WTC11 (cell line): ENCODE measurements at regions not wholly inside any gene's neighbourhood (a gene's known extent, or its start where the extent isn't known, plus 50 kb on each side); places are given as distances from the start of the nearest gene placed in this dataset.

ENCODE experiments used
- ATAC-seq: fragments of 200-7000 bp; cut with Tn5 transposase; 2 replicates; pipeline ENCODE4 v1.10.0; 2021; ENCODE audit warnings: mild to moderate bottlenecking, moderate library complexity
- CTCF ChIA-PET: fragments of 300-600 bp; sonication (Branson Sonifier 250); formaldehyde crosslinking; loops from one replicate; lab custom pipeline; 2021; ENCODE audit warnings: antibody characterized with exemption; lab: Charles Lee
- POLR2A ChIA-PET: fragments of 350-600 bp; sonication (Branson Sonifier 250); formaldehyde crosslinking; loops from one replicate; lab custom pipeline; 2021; ENCODE audit warnings: antibody characterized with exemption; lab: Charles Lee
- DNase-seq: peaks from one replicate; pipeline ENCODE4 v3.0.0; 2021; ENCODE audit warnings: low spot score
- H3K27ac Mint-ChIP-seq: 2 replicates; pipeline ENCODE4 v1.8.0; 2021; ENCODE audit warnings: mixed read lengths
- H3K27me3 Mint-ChIP-seq: 2 replicates; pipeline ENCODE4 v1.8.0; 2021; ENCODE audit warnings: low read depth, mild to moderate bottlenecking, moderate library complexity, mixed read lengths
- H3K36me3 Mint-ChIP-seq: 2 replicates; pipeline ENCODE4 v1.8.0; 2021; ENCODE audit warnings: mixed read lengths
- H3K4me1 Mint-ChIP-seq: 2 replicates; pipeline ENCODE4 v1.8.0; 2022; ENCODE audit warnings: mixed read lengths
- H3K4me3 Mint-ChIP-seq: 2 replicates; pipeline ENCODE4 v1.8.0; 2021; ENCODE audit warnings: mild to moderate bottlenecking, moderate library complexity, mixed read lengths
- H3K9me3 Mint-ChIP-seq: 2 replicates; pipeline ENCODE4 v1.8.0; 2021; ENCODE audit warnings: mixed read lengths
- ATF1 ChIP-seq: sonication (generic); formaldehyde crosslinking; IDR thresholded peaks from 2 replicates; pipeline ENCODE4 v1.8.1; 2023; ENCODE audit warnings: mild to moderate bottlenecking, moderate library complexity, missing genetic modification reagents
- CBFB ChIP-seq: sonication (generic); formaldehyde crosslinking; IDR thresholded peaks from 2 replicates; pipeline ENCODE4 v1.8.1; 2022; ENCODE audit warnings: mild to moderate bottlenecking, low read depth, missing genetic modification reagents
- ESRRA ChIP-seq: sonication (generic); formaldehyde crosslinking; IDR thresholded peaks from 2 replicates; pipeline ENCODE4 v1.8.1; 2022; ENCODE audit warnings: mild to moderate bottlenecking, missing genetic modification reagents, borderline replicate concordance
- FOXK1 ChIP-seq: sonication (generic); formaldehyde crosslinking; IDR thresholded peaks from 2 replicates; pipeline ENCODE4 v1.8.0; 2022; ENCODE audit warnings: mild to moderate bottlenecking, moderate library complexity, missing genetic modification reagents
- JAZF1 ChIP-seq: fragments of 250-450 bp; sonication (Bioruptor Pico); IDR thresholded peaks from 2 replicates; pipeline ENCODE4 v1.9.0; 2021; ENCODE audit warnings: moderate library complexity, mild to moderate bottlenecking, inconsistent platforms
- KAT7 ChIP-seq: sonication (generic); formaldehyde crosslinking; IDR thresholded peaks from 2 replicates; pipeline ENCODE4 v1.8.1; 2023; ENCODE audit warnings: missing genetic modification reagents, mild to moderate bottlenecking, borderline replicate concordance
- NR3C1 ChIP-seq: sonication (generic); formaldehyde crosslinking; conservative IDR thresholded peaks from 2 replicates; pipeline ENCODE4 v1.8.1; 2023; ENCODE audit warnings: low read depth, mild to moderate bottlenecking, missing genetic modification reagents
- RELA ChIP-seq: sonication (generic); formaldehyde crosslinking; IDR thresholded peaks from 2 replicates; pipeline ENCODE4 v1.8.1; 2022; ENCODE audit warnings: missing genetic modification reagents, mild to moderate bottlenecking, borderline replicate concordance
- SMAD4 ChIP-seq: sonication (generic); formaldehyde crosslinking; IDR thresholded peaks from 2 replicates; pipeline ENCODE4 v1.8.0; 2022; ENCODE audit warnings: mild to moderate bottlenecking, missing genetic modification reagents
- SOX15 ChIP-seq: fragments of 250-450 bp; sonication (Bioruptor Pico); IDR thresholded peaks from 2 replicates; pipeline ENCODE4 v1.9.0; 2021; ENCODE audit warnings: mild to moderate bottlenecking
- ZNF138 ChIP-seq: sonication (generic); formaldehyde crosslinking; conservative IDR thresholded peaks from 2 replicates; pipeline ENCODE4 v1.8.1; 2022; ENCODE audit warnings: mild to moderate bottlenecking, moderate library complexity, missing genetic modification reagents
- ZNF263 ChIP-seq: sonication (generic); formaldehyde crosslinking; IDR thresholded peaks from 2 replicates; pipeline ENCODE4 v1.8.1; 2022; ENCODE audit warnings: low read depth, mild to moderate bottlenecking, moderate library complexity, missing genetic modification reagents
- ZNF423 ChIP-seq: fragments of 250-450 bp; sonication (Bioruptor Pico); IDR thresholded peaks from 2 replicates; pipeline ENCODE4 v2.1.2; 2022; ENCODE audit warnings: mild to moderate bottlenecking, moderate library complexity
- TF ChIP-seq, protein P1 (sequence below): sonication (generic); formaldehyde crosslinking; IDR thresholded peaks from 2 replicates; pipeline ENCODE4 v1.8.1; 2022; ENCODE audit warnings: low read depth, missing genetic modification reagents, borderline replicate concordance
- TF ChIP-seq, protein P2 (sequence below): sonication (generic); formaldehyde crosslinking; IDR thresholded peaks from 2 replicates; pipeline ENCODE4 v1.8.1; 2022; ENCODE audit warnings: mild to moderate bottlenecking, moderate library complexity, missing genetic modification reagents
- TF ChIP-seq, protein P3 (sequence below): fragments of 250-450 bp; sonication (Bioruptor Pico); IDR thresholded peaks from 2 replicates; pipeline ENCODE4 v2.1.2; 2022; ENCODE audit warnings: mild to moderate bottlenecking, moderate library complexity
- TF ChIP-seq, protein P4 (sequence below): sonication (generic); formaldehyde crosslinking; IDR thresholded peaks from 2 replicates; pipeline ENCODE4 v1.8.0; 2022; ENCODE audit warnings: mild to moderate bottlenecking, missing genetic modification reagents
- TF ChIP-seq, protein P5 (sequence below): sonication (generic); formaldehyde crosslinking; IDR thresholded peaks from 2 replicates; pipeline ENCODE4 v1.8.1; 2023; ENCODE audit warnings: mild to moderate bottlenecking, missing genetic modification reagents
- TF ChIP-seq, protein P6 (sequence below): sonication (generic); formaldehyde crosslinking; IDR thresholded peaks from 2 replicates; pipeline ENCODE4 v1.8.0; 2022; ENCODE audit warnings: mild to moderate bottlenecking, missing genetic modification reagents
- TF ChIP-seq, protein P7 (sequence below): fragments of 250-450 bp; sonication (Bioruptor Pico); IDR thresholded peaks from 2 replicates; pipeline ENCODE4 v1.9.0; 2021; ENCODE audit warnings: mild to moderate bottlenecking
- TF ChIP-seq, protein P8 (sequence below): sonication (generic); formaldehyde crosslinking; IDR thresholded peaks from 2 replicates; pipeline ENCODE4 v1.8.1; 2022; ENCODE audit warnings: mild to moderate bottlenecking, missing genetic modification reagents, moderate library complexity, borderline replicate concordance
- TF ChIP-seq, protein P9 (sequence below): fragments of 250-450 bp; sonication (Bioruptor Pico); IDR thresholded peaks from 2 replicates; pipeline ENCODE4 v1.9.0; 2021; ENCODE audit warnings: moderate library complexity, mild to moderate bottlenecking, inconsistent platforms, borderline replicate concordance

DNA sequence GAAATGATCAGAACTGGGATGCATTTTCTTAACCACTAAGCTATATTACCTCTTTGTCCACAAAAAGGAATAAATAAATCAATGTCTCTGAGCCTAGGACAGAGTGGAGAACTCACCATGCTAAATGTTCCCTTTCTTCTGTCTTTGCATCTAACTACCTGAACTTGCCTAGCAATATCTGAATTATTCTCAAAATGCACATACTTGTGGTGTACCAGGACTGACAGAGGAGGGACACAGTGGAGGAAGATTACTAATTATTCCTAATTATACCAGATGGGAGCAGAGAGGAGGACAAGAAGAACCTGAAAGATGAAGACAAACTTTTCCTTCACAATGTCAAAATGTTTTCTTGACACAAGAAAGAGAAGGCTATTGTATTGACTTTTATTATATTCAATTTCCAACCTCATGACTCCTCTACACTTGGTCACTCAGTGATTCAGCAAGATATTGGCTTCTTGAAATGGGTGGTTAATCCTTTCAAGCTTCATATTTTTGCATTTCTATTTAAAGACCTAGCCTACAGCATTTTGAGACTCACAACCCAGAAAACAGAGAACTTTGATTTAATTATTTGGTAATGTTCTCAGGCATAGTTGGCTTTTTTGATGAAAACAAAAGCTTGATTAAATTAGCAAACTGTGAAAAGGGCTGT is 117.2 kb upstream of the LRFN5 start:
- Mint-ChIP-seq H3K4me1 (0 out of 2 replicates have a peak, but pooled peaks cover 5% of the 10 kb centered on the region), H3K27ac (no peak overlapping the region), H3K27me3 (no peaks in the 10 kb centered on the region), H3K4me3 (no peak overlapping the region), H3K36me3 (no peaks in the 10 kb centered on the region), H3K9me3 (peaks cover 6% of the 10 kb centered on the region)
- DNase-seq: no peak
- ChIA-PET POLR2A (no interaction called here), CTCF (no interaction called here)
- ATAC-seq: no peak
- TF ChIP-seq CBFB (CRISPR knock-in tag) (no peak), KAT7 (CRISPR knock-in tag) (no peak), ZNF423 (CRISPR knock-in tag) (no peak), JAZF1 (CRISPR knock-in tag) (no peak), SMAD4 (CRISPR knock-in tag) (no peak), ZNF263 (CRISPR knock-in tag) (no peak), ATF1 (CRISPR knock-in tag) (no peak), FOXK1 (CRISPR knock-in tag) (no peak), ZNF138 (CRISPR knock-in tag) (no peak), SOX15 (no peak), ESRRA (CRISPR knock-in tag) (no peak)
- TF ChIP-seq, protein P1, sequence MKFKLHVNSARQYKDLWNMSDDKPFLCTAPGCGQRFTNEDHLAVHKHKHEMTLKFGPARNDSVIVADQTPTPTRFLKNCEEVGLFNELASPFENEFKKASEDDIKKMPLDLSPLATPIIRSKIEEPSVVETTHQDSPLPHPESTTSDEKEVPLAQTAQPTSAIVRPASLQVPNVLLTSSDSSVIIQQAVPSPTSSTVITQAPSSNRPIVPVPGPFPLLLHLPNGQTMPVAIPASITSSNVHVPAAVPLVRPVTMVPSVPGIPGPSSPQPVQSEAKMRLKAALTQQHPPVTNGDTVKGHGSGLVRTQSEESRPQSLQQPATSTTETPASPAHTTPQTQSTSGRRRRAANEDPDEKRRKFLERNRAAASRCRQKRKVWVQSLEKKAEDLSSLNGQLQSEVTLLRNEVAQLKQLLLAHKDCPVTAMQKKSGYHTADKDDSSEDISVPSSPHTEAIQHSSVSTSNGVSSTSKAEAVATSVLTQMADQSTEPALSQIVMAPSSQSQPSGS (CRISPR knock-in tag): no peak
- TF ChIP-seq, protein P2, sequence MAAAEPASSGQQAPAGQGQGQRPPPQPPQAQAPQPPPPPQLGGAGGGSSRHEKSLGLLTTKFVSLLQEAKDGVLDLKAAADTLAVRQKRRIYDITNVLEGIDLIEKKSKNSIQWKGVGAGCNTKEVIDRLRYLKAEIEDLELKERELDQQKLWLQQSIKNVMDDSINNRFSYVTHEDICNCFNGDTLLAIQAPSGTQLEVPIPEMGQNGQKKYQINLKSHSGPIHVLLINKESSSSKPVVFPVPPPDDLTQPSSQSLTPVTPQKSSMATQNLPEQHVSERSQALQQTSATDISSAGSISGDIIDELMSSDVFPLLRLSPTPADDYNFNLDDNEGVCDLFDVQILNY: no peak
- TF ChIP-seq, protein P3, sequence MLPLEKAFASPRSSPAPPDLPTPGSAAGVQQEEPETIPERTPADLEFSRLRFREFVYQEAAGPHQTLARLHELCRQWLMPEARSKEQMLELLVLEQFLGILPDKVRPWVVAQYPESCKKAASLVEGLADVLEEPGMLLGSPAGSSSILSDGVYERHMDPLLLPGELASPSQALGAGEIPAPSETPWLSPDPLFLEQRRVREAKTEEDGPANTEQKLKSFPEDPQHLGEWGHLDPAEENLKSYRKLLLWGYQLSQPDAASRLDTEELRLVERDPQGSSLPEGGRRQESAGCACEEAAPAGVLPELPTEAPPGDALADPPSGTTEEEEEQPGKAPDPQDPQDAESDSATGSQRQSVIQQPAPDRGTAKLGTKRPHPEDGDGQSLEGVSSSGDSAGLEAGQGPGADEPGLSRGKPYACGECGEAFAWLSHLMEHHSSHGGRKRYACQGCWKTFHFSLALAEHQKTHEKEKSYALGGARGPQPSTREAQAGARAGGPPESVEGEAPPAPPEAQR (CRISPR knock-in tag): no peak
- TF ChIP-seq, protein P4, sequence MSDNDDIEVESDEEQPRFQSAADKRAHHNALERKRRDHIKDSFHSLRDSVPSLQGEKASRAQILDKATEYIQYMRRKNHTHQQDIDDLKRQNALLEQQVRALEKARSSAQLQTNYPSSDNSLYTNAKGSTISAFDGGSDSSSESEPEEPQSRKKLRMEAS (CRISPR knock-in tag): no peak
- TF ChIP-seq, protein P5, sequence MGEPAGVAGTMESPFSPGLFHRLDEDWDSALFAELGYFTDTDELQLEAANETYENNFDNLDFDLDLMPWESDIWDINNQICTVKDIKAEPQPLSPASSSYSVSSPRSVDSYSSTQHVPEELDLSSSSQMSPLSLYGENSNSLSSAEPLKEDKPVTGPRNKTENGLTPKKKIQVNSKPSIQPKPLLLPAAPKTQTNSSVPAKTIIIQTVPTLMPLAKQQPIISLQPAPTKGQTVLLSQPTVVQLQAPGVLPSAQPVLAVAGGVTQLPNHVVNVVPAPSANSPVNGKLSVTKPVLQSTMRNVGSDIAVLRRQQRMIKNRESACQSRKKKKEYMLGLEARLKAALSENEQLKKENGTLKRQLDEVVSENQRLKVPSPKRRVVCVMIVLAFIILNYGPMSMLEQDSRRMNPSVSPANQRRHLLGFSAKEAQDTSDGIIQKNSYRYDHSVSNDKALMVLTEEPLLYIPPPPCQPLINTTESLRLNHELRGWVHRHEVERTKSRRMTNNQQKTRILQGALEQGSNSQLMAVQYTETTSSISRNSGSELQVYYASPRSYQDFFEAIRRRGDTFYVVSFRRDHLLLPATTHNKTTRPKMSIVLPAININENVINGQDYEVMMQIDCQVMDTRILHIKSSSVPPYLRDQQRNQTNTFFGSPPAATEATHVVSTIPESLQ (CRISPR knock-in tag): no peak

DNA sequence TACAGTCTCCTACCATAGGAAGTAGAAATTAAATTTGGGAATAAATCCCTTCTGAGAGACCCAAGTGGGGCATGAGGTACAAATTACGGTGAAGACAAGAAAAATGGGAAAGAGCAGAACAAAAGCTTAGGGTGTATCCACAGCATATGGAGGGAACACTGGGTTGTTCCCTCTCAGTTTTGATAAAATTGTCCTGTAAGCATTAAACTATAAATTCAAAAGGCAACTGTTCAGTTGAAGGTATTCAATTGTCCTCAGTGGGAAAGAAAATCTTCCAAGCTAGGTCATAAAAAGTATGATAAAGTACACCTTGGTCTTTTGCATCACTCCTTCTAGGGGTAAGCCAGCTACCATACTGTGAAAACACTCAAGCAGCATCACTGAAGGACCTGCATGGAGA is 118.3 kb upstream of the LRFN5 start:
- H3K27ac Mint-ChIP-seq: no peak overlapping the region
- DNase-seq (no peak), ATAC-seq (no peak)
- no peak overlapping the region for H3K4me3 Mint-ChIP-seq
- H3K36me3 Mint-ChIP-seq: no peaks in the 10 kb centered on the region
- H3K4me1 Mint-ChIP-seq: 0 out of 2 replicates have a peak, but pooled peaks cover 5% of the 10 kb centered on the region
- POLR2A ChIA-PET: no interaction called here
- no peaks in the 10 kb centered on the region for H3K27me3 Mint-ChIP-seq
- peaks cover 6% of the 10 kb centered on the region for H3K9me3 Mint-ChIP-seq
- CTCF ChIA-PET: no interaction called here
- TF ChIP-seq, protein P6, sequence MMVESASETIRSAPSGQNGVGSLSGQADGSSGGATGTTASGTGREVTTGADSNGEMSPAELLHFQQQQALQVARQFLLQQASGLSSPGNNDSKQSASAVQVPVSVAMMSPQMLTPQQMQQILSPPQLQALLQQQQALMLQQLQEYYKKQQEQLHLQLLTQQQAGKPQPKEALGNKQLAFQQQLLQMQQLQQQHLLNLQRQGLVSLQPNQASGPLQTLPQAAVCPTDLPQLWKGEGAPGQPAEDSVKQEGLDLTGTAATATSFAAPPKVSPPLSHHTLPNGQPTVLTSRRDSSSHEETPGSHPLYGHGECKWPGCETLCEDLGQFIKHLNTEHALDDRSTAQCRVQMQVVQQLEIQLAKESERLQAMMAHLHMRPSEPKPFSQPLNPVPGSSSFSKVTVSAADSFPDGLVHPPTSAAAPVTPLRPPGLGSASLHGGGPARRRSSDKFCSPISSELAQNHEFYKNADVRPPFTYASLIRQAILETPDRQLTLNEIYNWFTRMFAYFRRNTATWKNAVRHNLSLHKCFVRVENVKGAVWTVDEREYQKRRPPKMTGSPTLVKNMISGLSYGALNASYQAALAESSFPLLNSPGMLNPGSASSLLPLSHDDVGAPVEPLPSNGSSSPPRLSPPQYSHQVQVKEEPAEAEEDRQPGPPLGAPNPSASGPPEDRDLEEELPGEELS (CRISPR knock-in tag): no peak
- TF ChIP-seq NR3C1 (CRISPR knock-in tag): no peak
- TF ChIP-seq, protein P7, sequence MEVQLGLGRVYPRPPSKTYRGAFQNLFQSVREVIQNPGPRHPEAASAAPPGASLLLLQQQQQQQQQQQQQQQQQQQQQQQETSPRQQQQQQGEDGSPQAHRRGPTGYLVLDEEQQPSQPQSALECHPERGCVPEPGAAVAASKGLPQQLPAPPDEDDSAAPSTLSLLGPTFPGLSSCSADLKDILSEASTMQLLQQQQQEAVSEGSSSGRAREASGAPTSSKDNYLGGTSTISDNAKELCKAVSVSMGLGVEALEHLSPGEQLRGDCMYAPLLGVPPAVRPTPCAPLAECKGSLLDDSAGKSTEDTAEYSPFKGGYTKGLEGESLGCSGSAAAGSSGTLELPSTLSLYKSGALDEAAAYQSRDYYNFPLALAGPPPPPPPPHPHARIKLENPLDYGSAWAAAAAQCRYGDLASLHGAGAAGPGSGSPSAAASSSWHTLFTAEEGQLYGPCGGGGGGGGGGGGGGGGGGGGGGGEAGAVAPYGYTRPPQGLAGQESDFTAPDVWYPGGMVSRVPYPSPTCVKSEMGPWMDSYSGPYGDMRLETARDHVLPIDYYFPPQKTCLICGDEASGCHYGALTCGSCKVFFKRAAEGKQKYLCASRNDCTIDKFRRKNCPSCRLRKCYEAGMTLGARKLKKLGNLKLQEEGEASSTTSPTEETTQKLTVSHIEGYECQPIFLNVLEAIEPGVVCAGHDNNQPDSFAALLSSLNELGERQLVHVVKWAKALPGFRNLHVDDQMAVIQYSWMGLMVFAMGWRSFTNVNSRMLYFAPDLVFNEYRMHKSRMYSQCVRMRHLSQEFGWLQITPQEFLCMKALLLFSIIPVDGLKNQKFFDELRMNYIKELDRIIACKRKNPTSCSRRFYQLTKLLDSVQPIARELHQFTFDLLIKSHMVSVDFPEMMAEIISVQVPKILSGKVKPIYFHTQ (CRISPR knock-in tag): no peak
- no peak for TF ChIP-seq RELA (CRISPR knock-in tag)
- TF ChIP-seq, protein P8, sequence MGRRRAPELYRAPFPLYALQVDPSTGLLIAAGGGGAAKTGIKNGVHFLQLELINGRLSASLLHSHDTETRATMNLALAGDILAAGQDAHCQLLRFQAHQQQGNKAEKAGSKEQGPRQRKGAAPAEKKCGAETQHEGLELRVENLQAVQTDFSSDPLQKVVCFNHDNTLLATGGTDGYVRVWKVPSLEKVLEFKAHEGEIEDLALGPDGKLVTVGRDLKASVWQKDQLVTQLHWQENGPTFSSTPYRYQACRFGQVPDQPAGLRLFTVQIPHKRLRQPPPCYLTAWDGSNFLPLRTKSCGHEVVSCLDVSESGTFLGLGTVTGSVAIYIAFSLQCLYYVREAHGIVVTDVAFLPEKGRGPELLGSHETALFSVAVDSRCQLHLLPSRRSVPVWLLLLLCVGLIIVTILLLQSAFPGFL (CRISPR knock-in tag): no peak
- TF ChIP-seq, protein P9, sequence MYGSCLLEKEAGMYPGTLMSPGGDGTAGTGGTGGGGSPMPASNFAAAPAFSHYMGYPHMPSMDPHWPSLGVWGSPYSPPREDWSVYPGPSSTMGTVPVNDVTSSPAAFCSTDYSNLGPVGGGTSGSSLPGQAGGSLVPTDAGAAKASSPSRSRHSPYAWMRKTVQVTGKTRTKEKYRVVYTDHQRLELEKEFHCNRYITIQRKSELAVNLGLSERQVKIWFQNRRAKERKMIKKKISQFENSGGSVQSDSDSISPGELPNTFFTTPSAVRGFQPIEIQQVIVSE: no peak
